HEK293 (cell line): ENCODE measurements at regions not wholly inside any gene's neighbourhood (a gene's known extent, or its start where the extent isn't known, plus 50 kb on each side); places are given as distances from the start of the nearest gene placed in this dataset.

Experiments
- CTCF ChIA-PET: fragments of 350-600 bp; formaldehyde crosslinking; extraction: SDS; loops from one replicate; lab custom pipeline; 2021; ENCODE audit warnings: antibody characterized with exemption; lab: Yijun Ruan, JAX
- POLR2A ChIA-PET: fragments of 300-600 bp; formaldehyde crosslinking; extraction: SDS; loops from one replicate; lab custom pipeline; 2020; ENCODE audit warnings: antibody characterized with exemption, inconsistent platforms; lab: Yijun Ruan, JAX
- H3K27ac ChIP-seq: fragments of 200-500 bp; sonication (Bioruptor generic); 2 replicates; pipeline ENCODE4 v1.5.1; 2014; ENCODE audit warnings: low read depth, low read length, control low read depth, inconsistent platforms; ENCODE audit errors: extremely low read depth
- H3K36me3 ChIP-seq, 2 experiments: fragments of 200-500 bp in 1 of 2; sonication (Bioruptor generic) in 1 of 2; 1 replicate in 1 of 2; 2 replicates in 1 of 2; pipeline ENCODE4 v1.5.1; 2014 to 2017; ENCODE audit warnings: inconsistent platforms in 2 of 2, low read length in 2 of 2; ENCODE audit not compliant: control insufficient read depth in 2 of 2, insufficient read depth in 1 of 2
- H3K4me1 ChIP-seq: fragments of 200-500 bp; sonication (Bioruptor generic); 2 replicates; pipeline ENCODE4 v1.5.1; 2014; ENCODE audit warnings: mild to moderate bottlenecking, low read length, inconsistent platforms; ENCODE audit not compliant: control insufficient read depth, insufficient read depth
- H3K4me3 ChIP-seq: 2 replicates; pipeline ENCODE4 v1.5.1; 2011; ENCODE audit warnings: low read depth, mild to moderate bottlenecking, control low read depth, low read length, moderate library complexity
- H3K9me3 ChIP-seq: fragments of 200-500 bp; sonication (Bioruptor generic); 2 replicates; pipeline ENCODE4 v1.5.1; 2014; ENCODE audit warnings: low read depth, low read length, inconsistent platforms; ENCODE audit not compliant: control insufficient read depth, insufficient read depth
- KLF10 ChIP-seq: fragments of 450-650 bp; IDR thresholded peaks from 2 replicates; pipeline ENCODE4 v1.5.1; 2018; ENCODE audit warnings: missing biosample characterization, mild to moderate bottlenecking, missing genetic modification characterization
- KLF9 ChIP-seq: fragments of 450-650 bp; formaldehyde crosslinking; IDR thresholded peaks from 2 replicates; pipeline ENCODE4 v1.5.1; 2016; ENCODE audit warnings: missing biosample characterization, missing genetic modification characterization, low read depth
- ZBTB49 ChIP-seq: fragments of 450-650 bp; formaldehyde crosslinking; IDR thresholded peaks from 2 replicates; pipeline ENCODE4 v1.5.1; 2016; ENCODE audit warnings: missing biosample characterization, missing genetic modification characterization, low read depth
- ZFP37 ChIP-seq: fragments of 450-650 bp; formaldehyde crosslinking; IDR thresholded peaks from 2 replicates; pipeline ENCODE4 v1.5.1; 2016; ENCODE audit warnings: missing biosample characterization, missing genetic modification characterization
- ZNF239 ChIP-seq: fragments of 450-650 bp; formaldehyde crosslinking; IDR thresholded peaks from 2 replicates; pipeline ENCODE4 v1.5.1; 2016; ENCODE audit warnings: missing biosample characterization, missing genetic modification characterization
- ZNF280D ChIP-seq: fragments of 450-650 bp; formaldehyde crosslinking; IDR thresholded peaks from 2 replicates; pipeline ENCODE4 v1.5.1; 2016; ENCODE audit warnings: missing biosample characterization, missing genetic modification characterization
- ZNF362 ChIP-seq: fragments of 450-650 bp; formaldehyde crosslinking; IDR thresholded peaks from 2 replicates; pipeline ENCODE4 v1.5.1; 2016; ENCODE audit warnings: missing biosample characterization, missing genetic modification characterization
- ZNF423 ChIP-seq: fragments of 450-650 bp; formaldehyde crosslinking; IDR thresholded peaks from 2 replicates; pipeline ENCODE4 v1.5.1; 2016; ENCODE audit warnings: missing biosample characterization, missing genetic modification characterization
- ZNF514 ChIP-seq: fragments of 450-650 bp; formaldehyde crosslinking; IDR thresholded peaks from 2 replicates; pipeline ENCODE4 v1.5.1; 2016; ENCODE audit warnings: missing biosample characterization, missing genetic modification characterization
- ZNF530 ChIP-seq: fragments of 450-650 bp; formaldehyde crosslinking; IDR thresholded peaks from 2 replicates; pipeline ENCODE4 v1.5.1; 2016; ENCODE audit warnings: low read depth, missing biosample characterization, missing genetic modification characterization
- ZNF610 ChIP-seq: fragments of 450-650 bp; formaldehyde crosslinking; IDR thresholded peaks from 2 replicates; pipeline ENCODE4 v1.5.1; 2016; ENCODE audit warnings: missing biosample characterization, missing genetic modification characterization, borderline replicate concordance
- ZNF692 ChIP-seq: fragments of 450-650 bp; formaldehyde crosslinking; IDR thresholded peaks from 2 replicates; pipeline ENCODE4 v1.5.1; 2016; ENCODE audit warnings: missing biosample characterization, missing genetic modification characterization
- ZNF777 ChIP-seq: fragments of 450-650 bp; formaldehyde crosslinking; IDR thresholded peaks from 2 replicates; pipeline ENCODE4 v1.5.1; 2017; ENCODE audit warnings: missing biosample characterization, missing genetic modification characterization, borderline replicate concordance
- ZNF791 ChIP-seq: fragments of 450-650 bp; formaldehyde crosslinking; IDR thresholded peaks from 2 replicates; pipeline ENCODE4 v1.5.1; 2016; ENCODE audit warnings: missing biosample characterization, missing genetic modification characterization
- ZNF837 ChIP-seq: fragments of 450-650 bp; formaldehyde crosslinking; IDR thresholded peaks from 2 replicates; pipeline ENCODE4 v1.5.1; 2016; ENCODE audit warnings: missing biosample characterization, missing genetic modification characterization
- ZSCAN30 ChIP-seq: fragments of 450-650 bp; IDR thresholded peaks from 2 replicates; pipeline ENCODE4 v1.5.1; 2018; ENCODE audit warnings: missing biosample characterization, mild to moderate bottlenecking, missing genetic modification characterization, moderate library complexity

- Histone ChIP-seq H3K4me3 (no peak overlapping the region), H3K36me3 (no peaks in the 10 kb centered on the region), H3K27ac (no peak overlapping the region), H3K9me3 (no peaks in the 10 kb centered on the region), H3K4me1 (no peaks in the 10 kb centered on the region)
- ChIA-PET POLR2A (no interaction called here), CTCF (no interaction called here)
- TF ChIP-seq ZNF362 (tag by site-specific recombination) (no peak), ZNF423 (no peak), ZNF791 (tag by site-specific recombination) (no peak), ZFP37 (tag by site-specific recombination) (no peak), ZNF530 (tag by site-specific recombination) (no peak), ZNF514 (tag by site-specific recombination) (no peak), ZNF610 (tag by site-specific recombination) (no peak), ZNF777 (tag by site-specific recombination) (no peak)
These were observed 128.5 kb downstream of the PRDM9 start for GRCh38 chr5:23635938-23636337.

GRCh38 chr5:23639326-23639725, 131.9 kb downstream of the PRDM9 start:
- Histone ChIP-seq H3K4me1 (no peaks in the 10 kb centered on the region), H3K9me3 (no peaks in the 10 kb centered on the region), H3K4me3 (no peak overlapping the region), H3K27ac (no peak overlapping the region), H3K36me3 (no peaks in the 10 kb centered on the region)
- ChIA-PET CTCF (interaction anchor here (0.8 kb wide), 1 partner anchor 223 kb away, joined by 3 read pairs; no protein-coding TSS in a partner anchor), POLR2A (no interaction called here)
- TF ChIP-seq KLF10, result no peak
- TF ChIP-seq ZNF280D, result no peak
- TF ChIP-seq ZFP37 (tag by site-specific recombination), result no peak
- TF ChIP-seq ZNF837 (tag by site-specific recombination), result no peak
- no peak for TF ChIP-seq ZNF239 (tag by site-specific recombination)

GRCh38 chr5:23648656-23649055, 141.2 kb downstream of the PRDM9 start:
- ChIA-PET CTCF (no interaction called here), POLR2A (no interaction called here)
- Histone ChIP-seq H3K27ac (no peak overlapping the region), H3K36me3 (no peaks in the 10 kb centered on the region), H3K4me1 (no peaks in the 10 kb centered on the region), H3K9me3 (no peaks in the 10 kb centered on the region), H3K4me3 (no peak overlapping the region)
- TF ChIP-seq ZBTB49 (tag by site-specific recombination) (no peak), ZNF692 (tag by site-specific recombination) (no peak), KLF9 (tag by site-specific recombination) (no peak), ZNF837 (tag by site-specific recombination) (no peak), ZSCAN30 (tag by site-specific recombination) (no peak)
